ENCODE measurements at regions not wholly inside any gene's neighbourhood (a gene's known extent, or its start where the extent isn't known, plus 50 kb on each side); places are given as distances from the start of the nearest gene placed in this dataset.

DNA sequence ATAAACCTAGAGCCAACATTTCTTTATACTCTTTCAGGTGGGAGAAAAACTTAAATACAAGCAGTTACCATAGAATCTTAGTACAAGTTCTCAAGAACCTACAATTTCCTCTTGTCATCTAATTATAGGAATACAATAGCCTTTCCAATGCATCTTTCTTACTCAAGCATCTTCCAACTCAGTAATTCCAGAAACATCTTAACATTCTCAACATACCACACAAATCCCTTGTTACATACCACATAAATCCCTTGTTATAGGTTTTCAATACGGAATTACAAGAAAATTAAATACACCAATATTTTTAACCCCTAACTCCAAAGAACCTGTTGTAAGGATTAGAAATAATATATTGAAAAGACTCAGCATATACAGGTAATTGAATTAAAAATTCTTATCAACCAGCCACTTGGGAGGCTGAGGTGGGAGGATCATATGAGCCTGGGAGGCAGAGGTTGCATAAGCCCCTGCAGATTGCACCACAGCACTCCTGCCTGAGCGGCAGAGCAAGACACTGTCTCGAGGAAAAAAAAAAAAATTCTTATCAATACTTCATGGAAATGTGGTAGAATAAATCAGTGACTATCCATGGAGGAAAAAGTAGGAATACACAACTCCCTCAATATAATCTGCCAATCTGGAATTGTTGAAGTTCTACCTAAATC is 127.5 kb upstream of the CCDC28A start:
- TF ChIP-seq, protein P1, sequence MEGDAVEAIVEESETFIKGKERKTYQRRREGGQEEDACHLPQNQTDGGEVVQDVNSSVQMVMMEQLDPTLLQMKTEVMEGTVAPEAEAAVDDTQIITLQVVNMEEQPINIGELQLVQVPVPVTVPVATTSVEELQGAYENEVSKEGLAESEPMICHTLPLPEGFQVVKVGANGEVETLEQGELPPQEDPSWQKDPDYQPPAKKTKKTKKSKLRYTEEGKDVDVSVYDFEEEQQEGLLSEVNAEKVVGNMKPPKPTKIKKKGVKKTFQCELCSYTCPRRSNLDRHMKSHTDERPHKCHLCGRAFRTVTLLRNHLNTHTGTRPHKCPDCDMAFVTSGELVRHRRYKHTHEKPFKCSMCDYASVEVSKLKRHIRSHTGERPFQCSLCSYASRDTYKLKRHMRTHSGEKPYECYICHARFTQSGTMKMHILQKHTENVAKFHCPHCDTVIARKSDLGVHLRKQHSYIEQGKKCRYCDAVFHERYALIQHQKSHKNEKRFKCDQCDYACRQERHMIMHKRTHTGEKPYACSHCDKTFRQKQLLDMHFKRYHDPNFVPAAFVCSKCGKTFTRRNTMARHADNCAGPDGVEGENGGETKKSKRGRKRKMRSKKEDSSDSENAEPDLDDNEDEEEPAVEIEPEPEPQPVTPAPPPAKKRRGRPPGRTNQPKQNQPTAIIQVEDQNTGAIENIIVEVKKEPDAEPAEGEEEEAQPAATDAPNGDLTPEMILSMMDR (IDR thresholded peaks at IDR 0.05; ENCODE audit: low read depth, low read length, missing control alignments), result no peak
- H3K4me3 ChIP-seq (ENCODE audit: low read depth, low read length), result no peak overlapping the region
- no peak for DNase-seq (ENCODE audit: low read depth)

DNA sequence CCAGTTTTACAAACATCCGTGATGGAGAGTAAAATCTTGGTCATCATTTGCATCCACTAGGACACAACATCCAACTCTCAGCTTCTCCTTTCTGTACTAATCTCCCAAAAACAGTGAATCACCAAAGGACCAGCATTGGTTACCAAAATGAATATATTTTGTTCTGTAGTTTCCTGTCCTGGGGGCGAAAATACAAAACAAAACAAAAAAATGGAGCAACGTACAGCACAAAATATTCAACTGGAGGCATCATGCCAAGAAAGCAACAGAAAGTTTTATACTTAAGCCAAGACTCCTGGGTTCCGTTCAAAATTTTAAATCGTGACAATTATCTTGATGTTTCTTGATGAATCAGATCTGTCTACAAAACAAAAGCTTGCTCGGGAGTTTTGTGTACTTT is 126.6 kb upstream of the CCDC28A start:
- no peak overlapping the region for H3K4me3 ChIP-seq (ENCODE audit: low read depth, low read length)
- TF ChIP-seq, protein P1 (IDR thresholded peaks at IDR 0.05; ENCODE audit: low read depth, low read length, missing control alignments), result no peak
- no peak for DNase-seq (ENCODE audit: low read depth)

GRCh38 chr6:138648127-138648526 is 125.4 kb upstream of the CCDC28A start:
- no peak overlapping the region for H3K4me3 ChIP-seq (ENCODE audit: low read depth, low read length)
- TF ChIP-seq, protein P1 (IDR thresholded peaks at IDR 0.05; ENCODE audit: low read depth, low read length, missing control alignments), result no peak
- DNase-seq (ENCODE audit: low read depth), result no peak

GRCh38 chr6:138651491-138651890 is 122.1 kb upstream of the CCDC28A start:
- H3K4me3 ChIP-seq (ENCODE audit: low read depth, low read length), result no peak overlapping the region
- TF ChIP-seq, protein P1 (IDR thresholded peaks at IDR 0.05; ENCODE audit: low read depth, low read length, missing control alignments), result no peak

DNA sequence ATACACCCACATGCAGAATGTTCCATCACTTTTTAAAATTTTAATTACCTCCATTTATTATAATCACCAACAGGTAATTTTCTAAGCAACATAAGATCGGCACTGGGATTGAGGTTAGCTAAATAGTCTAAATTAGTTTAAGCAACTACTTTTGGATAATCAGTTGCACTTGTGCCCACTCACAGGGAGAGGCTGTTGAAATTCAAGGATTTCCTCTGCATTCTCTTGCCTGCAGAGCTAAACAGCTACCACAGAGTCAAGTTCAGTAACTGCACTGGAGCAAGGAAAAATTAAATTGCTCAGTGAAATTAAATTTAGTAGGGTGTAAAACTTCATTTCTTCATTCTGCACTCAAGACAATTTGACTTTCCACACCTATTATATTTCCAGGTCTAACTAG is 120.7 kb upstream of the CCDC28A start:
- TF ChIP-seq, protein P1 (IDR thresholded peaks at IDR 0.05; ENCODE audit: low read depth, low read length, missing control alignments), result no peak
- no peak overlapping the region for H3K4me3 ChIP-seq (ENCODE audit: low read depth, low read length)
- no peak for DNase-seq (ENCODE audit: low read depth)

More at GRCh38 chr6:138651491-138651890, 122.1 kb upstream of the CCDC28A start:
- DNase-seq (ENCODE audit: low read depth), result no peak

- no peak for DNase-seq (ENCODE audit: low read depth)
- H3K4me3 ChIP-seq (ENCODE audit: low read depth, low read length), result no peak overlapping the region
- TF ChIP-seq, protein P1 (IDR thresholded peaks at IDR 0.05; ENCODE audit: low read depth, low read length, missing control alignments), result no peak
These were observed 120.1 kb upstream of the CCDC28A start for GRCh38 chr6:138653435-138653834.
